Coronary artery (tissue), 2 donors: ENCODE measurements at regions not wholly inside any gene's neighbourhood (a gene's known extent, or its start where the extent isn't known, plus 50 kb on each side); places are given as distances from the start of the nearest gene placed in this dataset.

ENCODE experiments used
- DNase-seq: peaks from one replicate; pipeline ENCODE4 v3.0.0-alpha.2; 2017; ENCODE audit warnings: low spot score
- H3K27ac ChIP-seq, 2 donors: fragments of 200-600 bp; sonication (generic); one replicate each; pipeline ENCODE4 v1.5.1; 2016 to 2019
- H3K4me3 ChIP-seq: fragments of 200-600 bp; sonication (generic); 2 replicates; pipeline ENCODE4 v1.5.1; 2016; ENCODE audit warnings: mild to moderate bottlenecking, moderate library complexity
- TF ChIP-seq, protein P1 (sequence below): fragments of 200-600 bp; sonication (generic); IDR thresholded peaks from one replicate; pipeline ENCODE4 v1.5.1; 2019; ENCODE audit warnings: antibody characterized with exemption

DNA sequence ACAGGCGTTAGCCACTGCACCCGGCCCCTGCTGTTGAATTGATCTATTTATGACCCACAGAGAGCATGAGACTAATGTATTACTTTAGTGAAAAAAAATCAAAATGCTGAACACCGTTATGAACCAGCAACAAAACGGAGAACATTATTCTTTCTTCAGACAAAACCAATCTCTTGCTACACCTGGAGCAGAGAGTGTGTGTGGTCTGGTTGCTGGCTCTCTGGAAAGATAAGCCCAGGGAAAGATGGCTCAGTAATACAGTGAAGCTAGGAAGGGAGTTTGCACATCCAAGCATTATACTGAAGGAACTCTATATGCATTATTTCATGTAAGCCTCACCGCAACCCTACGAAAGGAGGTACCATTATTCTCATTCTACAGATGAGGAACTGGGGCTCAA, 117.0 kb downstream of the GLUL start:
- no peak overlapping the region for H3K4me3 ChIP-seq
- DNase-seq = no peak
- TF ChIP-seq, protein P1, sequence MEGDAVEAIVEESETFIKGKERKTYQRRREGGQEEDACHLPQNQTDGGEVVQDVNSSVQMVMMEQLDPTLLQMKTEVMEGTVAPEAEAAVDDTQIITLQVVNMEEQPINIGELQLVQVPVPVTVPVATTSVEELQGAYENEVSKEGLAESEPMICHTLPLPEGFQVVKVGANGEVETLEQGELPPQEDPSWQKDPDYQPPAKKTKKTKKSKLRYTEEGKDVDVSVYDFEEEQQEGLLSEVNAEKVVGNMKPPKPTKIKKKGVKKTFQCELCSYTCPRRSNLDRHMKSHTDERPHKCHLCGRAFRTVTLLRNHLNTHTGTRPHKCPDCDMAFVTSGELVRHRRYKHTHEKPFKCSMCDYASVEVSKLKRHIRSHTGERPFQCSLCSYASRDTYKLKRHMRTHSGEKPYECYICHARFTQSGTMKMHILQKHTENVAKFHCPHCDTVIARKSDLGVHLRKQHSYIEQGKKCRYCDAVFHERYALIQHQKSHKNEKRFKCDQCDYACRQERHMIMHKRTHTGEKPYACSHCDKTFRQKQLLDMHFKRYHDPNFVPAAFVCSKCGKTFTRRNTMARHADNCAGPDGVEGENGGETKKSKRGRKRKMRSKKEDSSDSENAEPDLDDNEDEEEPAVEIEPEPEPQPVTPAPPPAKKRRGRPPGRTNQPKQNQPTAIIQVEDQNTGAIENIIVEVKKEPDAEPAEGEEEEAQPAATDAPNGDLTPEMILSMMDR = no peak
- H3K27ac ChIP-seq = no peak overlapping the region

DNA sequence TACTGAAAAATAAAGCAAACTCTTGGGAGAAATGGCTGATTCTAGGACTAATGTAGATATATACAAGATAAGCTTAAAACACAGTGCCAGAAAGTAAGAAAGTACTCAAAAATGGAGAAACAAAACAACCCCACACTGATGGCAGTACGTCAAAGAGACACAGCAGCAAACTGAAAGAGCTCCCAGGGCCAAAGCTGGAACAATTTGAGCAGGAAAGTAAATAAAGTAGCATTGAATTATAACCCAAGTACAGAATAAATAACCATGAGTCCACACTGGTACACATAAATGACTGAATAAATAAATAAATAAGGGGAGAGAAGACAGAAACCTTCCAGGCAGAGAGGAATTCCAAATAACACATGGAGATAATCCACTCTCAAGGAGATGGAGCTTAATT, 120.9 kb downstream of the GLUL start:
- no peak overlapping the region for H3K27ac ChIP-seq
- no peak overlapping the region for H3K4me3 ChIP-seq
- TF ChIP-seq, protein P1 = no peak
- DNase-seq = no peak

DNA sequence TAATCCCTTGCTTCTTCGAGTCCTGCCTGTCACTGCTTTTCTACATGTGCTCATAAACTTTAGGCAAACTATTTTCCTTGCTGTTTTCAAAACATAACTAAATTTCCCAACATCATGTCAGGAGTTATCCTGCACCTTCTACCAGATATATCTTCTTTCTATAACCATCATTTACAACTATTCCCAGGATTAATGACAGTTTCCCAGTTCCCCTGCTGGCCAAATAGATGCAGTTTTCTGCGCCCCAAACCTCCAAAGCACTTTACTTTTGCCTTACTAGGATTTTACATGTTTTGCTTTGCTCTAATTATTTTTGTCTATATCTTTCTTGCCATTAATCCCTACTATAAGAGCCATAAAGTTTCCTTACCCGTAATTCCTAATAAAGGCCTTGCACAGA, 122.5 kb downstream of the GLUL start:
- TF ChIP-seq, protein P1 = no peak
- Histone ChIP-seq H3K4me3 (no peak overlapping the region), H3K27ac (no peak overlapping the region)

DNA sequence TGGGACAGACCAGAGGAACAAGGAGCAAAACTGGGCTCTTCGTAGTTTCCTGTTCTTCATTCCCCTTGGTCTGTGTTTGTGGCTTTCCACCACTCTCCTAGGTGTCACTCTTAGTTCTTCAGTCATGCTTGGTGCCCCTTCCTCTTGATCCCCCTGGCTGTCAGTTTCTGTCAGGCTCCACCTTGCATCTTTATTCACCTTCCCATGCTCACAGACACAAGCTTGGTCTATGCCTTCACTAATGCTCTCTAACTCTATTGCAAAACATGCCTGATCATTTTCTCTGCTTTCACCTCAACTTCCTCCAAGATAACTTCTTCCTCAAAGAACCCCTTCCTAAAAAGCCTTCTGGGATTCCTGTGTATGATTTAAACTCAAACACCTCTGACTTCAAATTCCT, 122.9 kb downstream of the GLUL start:
- Histone ChIP-seq H3K27ac (no peak overlapping the region), H3K4me3 (no peak overlapping the region)
- TF ChIP-seq, protein P1 = no peak
- no peak for DNase-seq

More for the DNA sequence above, 122.5 kb downstream of the GLUL start:
- no peak for DNase-seq

DNA sequence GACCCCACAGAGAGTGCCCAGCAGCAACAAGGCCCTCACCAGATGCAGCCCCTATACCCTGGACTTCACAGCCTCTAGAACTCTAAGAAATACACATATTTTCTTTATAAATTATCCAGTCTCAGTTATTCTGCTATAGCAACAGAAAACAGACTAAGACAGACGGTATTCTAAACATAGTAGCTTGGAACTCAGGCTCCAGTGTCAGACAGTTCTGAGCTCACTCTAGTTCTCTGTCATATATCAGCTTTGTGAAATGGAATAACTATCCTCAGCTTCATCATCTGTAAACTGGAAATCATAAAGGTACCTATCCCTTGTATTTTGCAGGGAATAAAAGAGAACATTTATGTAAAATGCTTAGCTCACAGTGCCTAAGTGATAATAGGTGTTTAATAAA, 127.4 kb downstream of the GLUL start:
- no peak for DNase-seq

DNA sequence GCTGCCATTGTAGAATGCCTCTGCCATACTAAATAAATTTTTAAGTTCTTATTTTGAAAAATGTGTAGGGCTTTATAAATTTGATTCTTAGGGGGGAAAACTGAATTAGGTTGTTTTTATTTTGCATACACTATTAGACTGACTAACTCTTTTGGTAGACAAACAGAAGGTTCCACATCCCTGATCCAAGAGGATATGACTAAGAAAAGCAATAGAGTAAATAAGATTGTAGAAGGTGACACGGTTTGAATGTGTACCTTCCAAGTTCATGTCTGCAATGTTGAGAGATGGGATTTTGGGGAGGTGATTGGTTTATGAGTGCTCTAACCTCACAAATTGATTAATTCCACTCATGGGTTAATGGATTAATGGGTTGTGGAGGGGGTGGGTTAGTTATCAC, 127.9 kb downstream of the GLUL start:
- Histone ChIP-seq H3K27ac (no peak overlapping the region), H3K4me3 (no peak overlapping the region)
- TF ChIP-seq, protein P1 = no peak

More for the DNA sequence above, 127.4 kb downstream of the GLUL start:
- Histone ChIP-seq H3K27ac (no peak overlapping the region), H3K4me3 (no peak overlapping the region)
- TF ChIP-seq, protein P1 = no peak

DNA sequence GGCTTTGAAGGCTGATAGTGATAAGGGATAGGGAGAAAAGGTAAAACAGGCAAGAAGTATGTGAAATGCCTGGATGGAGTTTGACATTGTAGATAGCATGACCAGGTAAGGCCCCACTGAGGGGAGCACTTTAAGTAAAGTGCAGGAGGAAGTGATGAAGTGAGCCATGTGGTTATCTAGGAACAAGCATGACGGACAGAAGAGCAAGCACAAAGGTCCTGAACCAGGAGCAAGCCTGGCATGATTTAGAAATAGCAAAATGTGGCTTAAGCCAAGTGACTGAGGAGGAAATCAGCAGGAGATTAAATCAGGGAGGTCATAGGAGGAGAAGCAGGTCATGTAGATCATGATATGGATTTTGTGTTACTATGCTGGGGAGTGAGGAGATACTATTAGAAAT, 129.2 kb downstream of the GLUL start:
- TF ChIP-seq, protein P1 = no peak

More for the DNA sequence above, 127.9 kb downstream of the GLUL start:
- no peak for DNase-seq

More for the DNA sequence above, 129.2 kb downstream of the GLUL start:
- Histone ChIP-seq H3K4me3 (no peak overlapping the region), H3K27ac (no peak overlapping the region)
- no peak for DNase-seq
